Kidney (tissue), 13 donors: ENCODE measurements at regions not wholly inside any gene's neighbourhood (a gene's known extent, or its start where the extent isn't known, plus 50 kb on each side); places are given as distances from the start of the nearest gene placed in this dataset.

Source experiments
- DNase-seq, 5 donors: peaks; one replicate each; pipeline ENCODE4 v3.0.0-alpha.2; 2013 to 2020
- FAIRE-seq: peaks from 2 replicates; lab custom pipeline; 2012; peaks lifted over from hg19 to GRCh38; lab: Jason Lieb, UNC
- H3K27ac ChIP-seq, 2 donors: one replicate each; pipeline ENCODE4 v1.7.0; 2013; ENCODE audit warnings: low read depth in 2 of 2, low read length in 2 of 2, inconsistent platforms in 1 of 2
- H3K27me3 ChIP-seq: one replicate; pipeline ENCODE4 v1.7.1; 2013; ENCODE audit warnings: low read length, inconsistent platforms; ENCODE audit not compliant: control insufficient read depth, insufficient read depth
- H3K36me3 ChIP-seq, 3 donors: one replicate each; pipeline versions ENCODE4 v1.7.0 to v1.7.1; 2013; ENCODE audit warnings: low read length in 3 of 3, control low read depth in 1 of 3, inconsistent platforms in 1 of 3; ENCODE audit not compliant: insufficient read depth in 3 of 3, control insufficient read depth in 2 of 3
- H3K4me1 ChIP-seq, 3 donors: one replicate each; pipeline versions ENCODE4 v1.7.0 to v1.7.1; 2013; ENCODE audit warnings: low read length in 3 of 3, inconsistent platforms in 1 of 3, low read depth in 1 of 3; ENCODE audit not compliant: control insufficient read depth in 2 of 3, insufficient read depth in 2 of 3
- H3K4me3 ChIP-seq, 3 donors: one replicate each; pipeline versions ENCODE4 v1.7.0 to v1.8.1; 2013; ENCODE audit warnings: low read length in 3 of 3, control low read depth in 1 of 3, inconsistent platforms in 1 of 3
- H3K9ac ChIP-seq, 3 donors: one replicate each; pipeline versions ENCODE4 v1.7.0 to v1.7.1; 2013; ENCODE audit warnings: low read length in 3 of 3, control low read depth in 1 of 3, inconsistent platforms in 1 of 3
- H3K9me3 ChIP-seq, 3 donors: one replicate each; pipeline versions ENCODE4 v1.7.0 to v1.7.1; 2013; ENCODE audit warnings: low read length in 3 of 3, control low read depth in 1 of 3, inconsistent platforms in 1 of 3; ENCODE audit not compliant: control insufficient read depth in 2 of 3, insufficient read depth in 1 of 3
- intact Hi-C: fragments of 100-400 bp; cut with DNase I; formaldehyde crosslinking; loops from one replicate; pipeline ENCODE4 v1.11.1; 2022
- TF ChIP-seq, protein P1 (sequence below): IDR thresholded peaks from 3 replicates; pipeline ENCODE4 v1.5.1; 2012; ENCODE audit warnings: mild to moderate bottlenecking, moderate library complexity, borderline replicate concordance; ENCODE audit not compliant: insufficient read depth; ENCODE audit errors: extremely low read depth
- donor health status: control.
- donor health status: control.
- donor health status: control.
- donor health status: control.
- donor health status: control.
- donor health status: DM: yes; HTN: yes; CAD: no.
- donor health status: Normal renal cell carcinoma (clear cell type).

DNA sequence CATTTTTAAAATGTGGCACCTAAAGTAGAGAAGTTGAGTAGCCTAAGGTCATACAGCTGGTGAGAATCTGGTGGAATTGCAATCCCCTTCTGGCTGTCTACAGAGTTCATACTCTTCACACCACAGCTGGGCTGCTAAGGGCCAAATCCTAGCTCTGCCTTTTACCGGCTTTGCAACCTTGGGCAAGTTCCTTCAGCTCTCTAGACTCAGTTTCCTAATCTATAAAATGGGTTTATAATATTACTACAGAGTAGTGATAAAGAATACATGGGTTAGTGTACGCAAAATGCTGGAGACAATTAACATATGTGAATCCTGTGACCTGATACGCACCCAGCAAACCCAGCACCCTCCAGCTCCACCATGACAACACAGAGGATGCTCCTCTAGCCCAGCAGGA, 298.2 kb upstream of the MAF start:
- Histone ChIP-seq H3K9ac (no peak overlapping the region), H3K27ac (no peak overlapping the region), H3K4me3 (no peak overlapping the region), H3K4me1 (peaks cover 0 to 13% (median 5%) of the 10 kb centered on the region in 3 donors), H3K36me3 (no peaks in the 10 kb centered on the region), H3K9me3 (no peaks in the 10 kb centered on the region), H3K27me3 (no peaks in the 10 kb centered on the region)
- TF ChIP-seq, protein P1, sequence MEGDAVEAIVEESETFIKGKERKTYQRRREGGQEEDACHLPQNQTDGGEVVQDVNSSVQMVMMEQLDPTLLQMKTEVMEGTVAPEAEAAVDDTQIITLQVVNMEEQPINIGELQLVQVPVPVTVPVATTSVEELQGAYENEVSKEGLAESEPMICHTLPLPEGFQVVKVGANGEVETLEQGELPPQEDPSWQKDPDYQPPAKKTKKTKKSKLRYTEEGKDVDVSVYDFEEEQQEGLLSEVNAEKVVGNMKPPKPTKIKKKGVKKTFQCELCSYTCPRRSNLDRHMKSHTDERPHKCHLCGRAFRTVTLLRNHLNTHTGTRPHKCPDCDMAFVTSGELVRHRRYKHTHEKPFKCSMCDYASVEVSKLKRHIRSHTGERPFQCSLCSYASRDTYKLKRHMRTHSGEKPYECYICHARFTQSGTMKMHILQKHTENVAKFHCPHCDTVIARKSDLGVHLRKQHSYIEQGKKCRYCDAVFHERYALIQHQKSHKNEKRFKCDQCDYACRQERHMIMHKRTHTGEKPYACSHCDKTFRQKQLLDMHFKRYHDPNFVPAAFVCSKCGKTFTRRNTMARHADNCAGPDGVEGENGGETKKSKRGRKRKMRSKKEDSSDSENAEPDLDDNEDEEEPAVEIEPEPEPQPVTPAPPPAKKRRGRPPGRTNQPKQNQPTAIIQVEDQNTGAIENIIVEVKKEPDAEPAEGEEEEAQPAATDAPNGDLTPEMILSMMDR: no peak
- no peak for FAIRE-seq
- DNase-seq: no peak
- intact Hi-C loops: no loop called here

- Histone ChIP-seq H3K4me3 (no peak overlapping the region), H3K9ac (no peak overlapping the region), H3K9me3 (no peaks in the 10 kb centered on the region), H3K36me3 (no peaks in the 10 kb centered on the region), H3K27me3 (no peaks in the 10 kb centered on the region), H3K27ac (peak overlapping the region; percentile 13 to 37), H3K4me1 (peaks cover 0 to 13% (median 5%) of the 10 kb centered on the region in 3 donors)
- DNase-seq: peak in 4 of 5 donors; percentile 53 to 83 (median 72)
- intact Hi-C loops: no loop called here
- peak; percentile 50 for FAIRE-seq
- TF ChIP-seq, protein P1: no peak
Observed at GRCh38 chr16:79897453-79898146, 297.1 kb upstream of the MAF start.

DNA sequence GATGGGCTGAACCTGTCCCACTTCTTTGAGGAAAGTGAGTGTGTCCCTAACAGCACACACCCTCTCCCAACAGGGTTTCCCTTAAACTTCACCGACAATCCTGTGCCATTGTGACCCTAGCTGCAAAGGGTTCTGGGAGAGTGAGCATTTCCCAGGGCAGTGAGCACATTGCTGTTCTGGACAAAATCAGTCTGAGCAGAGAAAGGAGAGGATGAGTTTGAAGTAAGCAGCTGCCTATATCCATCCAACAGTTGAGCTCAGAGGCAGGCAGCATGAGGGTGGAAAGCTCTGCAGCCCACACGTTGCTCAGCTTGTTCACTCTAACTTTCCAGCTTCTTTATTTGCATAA, 296.5 kb upstream of the MAF start:
- FAIRE-seq: no peak

More for the DNA sequence above, 296.5 kb upstream of the MAF start:
- Histone ChIP-seq H3K9me3 (no peaks in the 10 kb centered on the region), H3K36me3 (no peaks in the 10 kb centered on the region), H3K27me3 (no peaks in the 10 kb centered on the region), H3K9ac (no peak overlapping the region), H3K27ac (peak overlapping the region; percentile 13 to 37), H3K4me1 (peaks cover 0 to 13% (median 8%) of the 10 kb centered on the region in 3 donors), H3K4me3 (no peak overlapping the region)
- DNase-seq: no peak
- intact Hi-C loops: no loop called here
- TF ChIP-seq, protein P1: no peak
